Coronary artery (tissue), 2 donors: ENCODE measurements at regions not wholly inside any gene's neighbourhood (a gene's known extent, or its start where the extent isn't known, plus 50 kb on each side); places are given as distances from the start of the nearest gene placed in this dataset.

Experiments
- DNase-seq: peaks from one replicate; pipeline ENCODE4 v3.0.0-alpha.2; 2017; ENCODE audit warnings: low spot score
- H3K27ac ChIP-seq, 2 donors: fragments of 200-600 bp; sonication (generic); one replicate each; pipeline ENCODE4 v1.5.1; 2016 to 2019
- H3K4me3 ChIP-seq: fragments of 200-600 bp; sonication (generic); 2 replicates; pipeline ENCODE4 v1.5.1; 2016; ENCODE audit warnings: mild to moderate bottlenecking, moderate library complexity
- TF ChIP-seq, protein P1 (sequence below): fragments of 200-600 bp; sonication (generic); IDR thresholded peaks from one replicate; pipeline ENCODE4 v1.5.1; 2019; ENCODE audit warnings: antibody characterized with exemption

- H3K4me3 ChIP-seq, result no peak overlapping the region
- TF ChIP-seq, protein P1, sequence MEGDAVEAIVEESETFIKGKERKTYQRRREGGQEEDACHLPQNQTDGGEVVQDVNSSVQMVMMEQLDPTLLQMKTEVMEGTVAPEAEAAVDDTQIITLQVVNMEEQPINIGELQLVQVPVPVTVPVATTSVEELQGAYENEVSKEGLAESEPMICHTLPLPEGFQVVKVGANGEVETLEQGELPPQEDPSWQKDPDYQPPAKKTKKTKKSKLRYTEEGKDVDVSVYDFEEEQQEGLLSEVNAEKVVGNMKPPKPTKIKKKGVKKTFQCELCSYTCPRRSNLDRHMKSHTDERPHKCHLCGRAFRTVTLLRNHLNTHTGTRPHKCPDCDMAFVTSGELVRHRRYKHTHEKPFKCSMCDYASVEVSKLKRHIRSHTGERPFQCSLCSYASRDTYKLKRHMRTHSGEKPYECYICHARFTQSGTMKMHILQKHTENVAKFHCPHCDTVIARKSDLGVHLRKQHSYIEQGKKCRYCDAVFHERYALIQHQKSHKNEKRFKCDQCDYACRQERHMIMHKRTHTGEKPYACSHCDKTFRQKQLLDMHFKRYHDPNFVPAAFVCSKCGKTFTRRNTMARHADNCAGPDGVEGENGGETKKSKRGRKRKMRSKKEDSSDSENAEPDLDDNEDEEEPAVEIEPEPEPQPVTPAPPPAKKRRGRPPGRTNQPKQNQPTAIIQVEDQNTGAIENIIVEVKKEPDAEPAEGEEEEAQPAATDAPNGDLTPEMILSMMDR, result no peak
- no peak overlapping the region for H3K27ac ChIP-seq
- DNase-seq, result no peak
Measured at GRCh38 chr4:146088690-146089089, 86.8 kb upstream of the LSM6 start.

DNA sequence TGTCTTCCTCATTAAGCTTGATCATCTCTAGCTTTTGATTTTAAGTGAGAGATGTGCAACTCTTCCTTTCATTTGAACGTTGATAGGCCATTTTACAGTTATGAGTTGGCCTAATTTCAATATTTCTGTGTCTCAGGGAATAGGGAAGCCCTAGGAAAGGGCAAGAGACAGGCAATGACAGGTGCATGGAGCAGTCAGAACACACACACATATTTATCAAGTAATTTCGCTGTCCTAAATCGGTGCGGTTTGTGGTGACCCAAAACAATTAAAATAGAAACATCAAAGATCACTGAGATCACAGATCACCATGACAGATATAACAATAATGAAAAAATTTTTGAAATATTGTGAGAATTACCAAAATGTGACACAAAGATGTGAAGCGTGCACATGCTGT, 87.7 kb upstream of the LSM6 start:
- Histone ChIP-seq H3K4me3 (no peak overlapping the region), H3K27ac (no peak overlapping the region)
- TF ChIP-seq, protein P1, result no peak
- no peak for DNase-seq

- Histone ChIP-seq H3K4me3 (no peak overlapping the region), H3K27ac (no peak overlapping the region)
- TF ChIP-seq, protein P1, result no peak
- no peak for DNase-seq
Measured at GRCh38 chr4:146076081-146076480, 99.4 kb upstream of the LSM6 start.

- Histone ChIP-seq H3K27ac (no peak overlapping the region), H3K4me3 (no peak overlapping the region)
- DNase-seq, result no peak
- TF ChIP-seq, protein P1, result no peak
Measured at GRCh38 chr4:146073517-146073916, 102.0 kb upstream of the LSM6 start.

GRCh38 chr4:146072376-146072775, 103.1 kb upstream of the LSM6 start:
- TF ChIP-seq, protein P1, result no peak
- Histone ChIP-seq H3K27ac (no peak overlapping the region), H3K4me3 (no peak overlapping the region)
- DNase-seq, result no peak

GRCh38 chr4:146071390-146071789, 104.1 kb upstream of the LSM6 start:
- H3K27ac ChIP-seq, result no peak overlapping the region
- TF ChIP-seq, protein P1, result no peak
- DNase-seq, result no peak
- no peak overlapping the region for H3K4me3 ChIP-seq

GRCh38 chr4:146063143-146063542, 112.4 kb upstream of the LSM6 start:
- no peak overlapping the region for H3K4me3 ChIP-seq
- H3K27ac ChIP-seq, result no peak overlapping the region
- DNase-seq, result no peak
- TF ChIP-seq, protein P1, result no peak
